SK-N-SH treated with all-trans-retinoic acid at 6 μM for 48 hours (cell line): ENCODE measurements at regions not wholly inside any gene's neighbourhood (a gene's known extent, or its start where the extent isn't known, plus 50 kb on each side); places are given as distances from the start of the nearest gene placed in this dataset.

Experiments used
- ATAC-seq: fragments of 200-7000 bp; cut with Tn5 transposase; 3 replicates; pipeline ENCODE4 v1.9.1; 2020; ENCODE audit warnings: mild to moderate bottlenecking, moderate library complexity
- ARNTL ChIP-seq: fragments of 450-650 bp; formaldehyde crosslinking; IDR thresholded peaks from 2 replicates; pipeline ENCODE4 v1.5.0; 2020; ENCODE audit warnings: low read depth, mild to moderate bottlenecking, moderate library complexity, borderline replicate concordance
- BACH2 ChIP-seq: fragments of 250-450 bp; sonication (Bioruptor Pico); IDR thresholded peaks from 2 replicates; pipeline ENCODE4 v1.9.0; 2021; ENCODE audit warnings: mild to moderate bottlenecking, borderline replicate concordance
- CREB5 ChIP-seq: fragments of 250-450 bp; sonication (Bioruptor Pico); IDR thresholded peaks from 2 replicates; pipeline ENCODE4 v1.5.1; 2020; ENCODE audit warnings: low read depth, mild to moderate bottlenecking, moderate library complexity
- CSDC2 ChIP-seq: fragments of 250-450 bp; sonication (Bioruptor Pico); IDR thresholded peaks from 2 replicates; pipeline ENCODE4 v1.5.0; 2020; ENCODE audit warnings: mild to moderate bottlenecking, moderate library complexity
- CSRNP3 ChIP-seq: fragments of 250-450 bp; sonication (Bioruptor Pico); IDR thresholded peaks from 2 replicates; pipeline ENCODE4 v1.5.1; 2021; ENCODE audit warnings: mild to moderate bottlenecking, moderate library complexity
- ESRRG ChIP-seq: fragments of 250-450 bp; sonication (Bioruptor Pico); IDR thresholded peaks from 2 replicates; pipeline ENCODE4 v1.6.1; 2021; ENCODE audit warnings: mild to moderate bottlenecking
- GLIS3 ChIP-seq: fragments of 250-450 bp; sonication (Bioruptor Pico); IDR thresholded peaks from 2 replicates; pipeline ENCODE4 v1.5.0; 2020; ENCODE audit warnings: mild to moderate bottlenecking, moderate library complexity
- ISL1 ChIP-seq: fragments of 250-450 bp; sonication (Bioruptor Pico); IDR thresholded peaks from 2 replicates; pipeline ENCODE4 v2.1.2; 2022; ENCODE audit warnings: mild to moderate bottlenecking, moderate library complexity
- OSR1 ChIP-seq: fragments of 250-450 bp; sonication (Bioruptor Pico); IDR thresholded peaks from 2 replicates; pipeline ENCODE4 v1.8.0; 2022; ENCODE audit warnings: moderate library complexity, mild to moderate bottlenecking, inconsistent platforms
- PATZ1 ChIP-seq: fragments of 250-450 bp; sonication (Bioruptor Pico); IDR thresholded peaks from 2 replicates; pipeline ENCODE4 v1.8.0; 2020; ENCODE audit warnings: mild to moderate bottlenecking, moderate library complexity, borderline replicate concordance
- PPARA ChIP-seq: fragments of 250-450 bp; sonication (Bioruptor Pico); IDR thresholded peaks from 2 replicates; pipeline ENCODE4 v1.5.0; 2020; ENCODE audit warnings: mild to moderate bottlenecking, borderline replicate concordance
- RARB ChIP-seq: fragments of 250-450 bp; sonication (Bioruptor Pico); IDR thresholded peaks from 2 replicates; pipeline ENCODE4 v1.8.0; 2021; ENCODE audit warnings: mild to moderate bottlenecking, moderate library complexity
- SNAI2 ChIP-seq: fragments of 250-450 bp; sonication (Bioruptor Pico); IDR thresholded peaks from 2 replicates; pipeline ENCODE4 v1.5.0; 2020; ENCODE audit warnings: mild to moderate bottlenecking, moderate library complexity
- TCF4 ChIP-seq: fragments of 250-450 bp; sonication (Bioruptor Pico); IDR thresholded peaks from 2 replicates; pipeline ENCODE4 v1.8.0; 2021; ENCODE audit warnings: mild to moderate bottlenecking, moderate library complexity, borderline replicate concordance
- TOX ChIP-seq: fragments of 250-450 bp; sonication (Bioruptor Pico); IDR thresholded peaks from 2 replicates; pipeline ENCODE4 v1.8.0; 2021; ENCODE audit warnings: mild to moderate bottlenecking, moderate library complexity, borderline replicate concordance
- TSHZ2 ChIP-seq: fragments of 250-450 bp; sonication (Bioruptor Pico); IDR thresholded peaks from 2 replicates; pipeline ENCODE4 v1.5.0; 2020; ENCODE audit warnings: mild to moderate bottlenecking, moderate library complexity
- ZC3H10 ChIP-seq: fragments of 250-450 bp; sonication (Bioruptor Pico); IDR thresholded peaks from 2 replicates; pipeline ENCODE4 v1.5.1; 2021; ENCODE audit warnings: mild to moderate bottlenecking, moderate library complexity
- ZFP3 ChIP-seq: fragments of 250-450 bp; sonication (Bioruptor Pico); IDR thresholded peaks from 2 replicates; pipeline ENCODE4 v1.5.0; 2020; ENCODE audit warnings: mild to moderate bottlenecking, moderate library complexity
- ZFP30 ChIP-seq: fragments of 450-650 bp; formaldehyde crosslinking; IDR thresholded peaks from 2 replicates; pipeline ENCODE4 v1.5.0; 2022; ENCODE audit warnings: mild to moderate bottlenecking, moderate library complexity
- ZNF565 ChIP-seq: fragments of 450-650 bp; formaldehyde crosslinking; conservative IDR thresholded peaks from 2 replicates; pipeline ENCODE4 v1.5.0; 2020; ENCODE audit warnings: low read depth, mild to moderate bottlenecking, moderate library complexity
- ZNF70 ChIP-seq: fragments of 450-650 bp; formaldehyde crosslinking; IDR thresholded peaks from 2 replicates; pipeline ENCODE4 v1.5.0; 2020; ENCODE audit warnings: mild to moderate bottlenecking, moderate library complexity
- ZNF8 ChIP-seq: fragments of 450-650 bp; formaldehyde crosslinking; IDR thresholded peaks from 2 replicates; pipeline ENCODE4 v1.5.0; 2020; ENCODE audit warnings: mild to moderate bottlenecking, moderate library complexity

GRCh38 chr1:109826446-109826845, 62.7 kb upstream of the EPS8L3 start:
- no peak for ATAC-seq
- TF ChIP-seq OSR1 (CRISPR knock-in tag) = no peak
- TF ChIP-seq TCF4 = no peak
- TF ChIP-seq ISL1 (CRISPR knock-in tag) = no peak
- no peak for TF ChIP-seq ESRRG (CRISPR knock-in tag)
- TF ChIP-seq ZC3H10 (CRISPR knock-in tag) = no peak
- TF ChIP-seq PPARA = no peak
- no peak for TF ChIP-seq CSRNP3 (CRISPR knock-in tag)
- no peak for TF ChIP-seq ARNTL (CRISPR knock-in tag)
- no peak for TF ChIP-seq GLIS3 (CRISPR knock-in tag)
- TF ChIP-seq ZFP30 (CRISPR knock-in tag) = no peak
- no peak for TF ChIP-seq ZNF565
- no peak for TF ChIP-seq BACH2 (CRISPR knock-in tag)
- TF ChIP-seq SNAI2 = no peak
- no peak for TF ChIP-seq ZNF8 (CRISPR knock-in tag)
- no peak for TF ChIP-seq ZNF70 (CRISPR knock-in tag)
- no peak for TF ChIP-seq TOX (CRISPR knock-in tag)
- no peak for TF ChIP-seq CSDC2
- TF ChIP-seq TSHZ2 (CRISPR knock-in tag) = no peak

- ATAC-seq = no peak
- TF ChIP-seq ARNTL (CRISPR knock-in tag) (no peak), CSRNP3 (CRISPR knock-in tag) (no peak), ESRRG (CRISPR knock-in tag) (no peak), TCF4 (no peak), TOX (CRISPR knock-in tag) (no peak), ISL1 (CRISPR knock-in tag) (no peak), PPARA (no peak), PATZ1 (CRISPR knock-in tag) (no peak)
These were observed 60.8 kb upstream of the EPS8L3 start for GRCh38 chr1:109824349-109825115.

- ATAC-seq = peak; percentile 24; the same call in 2 of the 3 replicates
These were observed 60.0 kb upstream of the EPS8L3 start for GRCh38 chr1:109823543-109824348.

More at GRCh38 chr1:109823543-109824348, 60.0 kb upstream of the EPS8L3 start:
- TF ChIP-seq SNAI2 = no peak
- TF ChIP-seq TSHZ2 (CRISPR knock-in tag) = no peak
- TF ChIP-seq PPARA = no peak
- TF ChIP-seq ZFP30 (CRISPR knock-in tag) = no peak
- no peak for TF ChIP-seq ISL1 (CRISPR knock-in tag)
- TF ChIP-seq RARB (CRISPR knock-in tag) = no peak
- TF ChIP-seq ESRRG (CRISPR knock-in tag) = no peak
- no peak for TF ChIP-seq CSDC2
- TF ChIP-seq ZNF565 = no peak
- TF ChIP-seq ZNF70 (CRISPR knock-in tag) = no peak
- no peak for TF ChIP-seq CREB5 (CRISPR knock-in tag)
- no peak for TF ChIP-seq ZFP3 (CRISPR knock-in tag)
- no peak for TF ChIP-seq ZNF8 (CRISPR knock-in tag)
